Neuronal stem cell (in vitro differentiated cells): ENCODE measurements at regions not wholly inside any gene's neighbourhood (a gene's known extent, or its start where the extent isn't known, plus 50 kb on each side); places are given as distances from the start of the nearest gene placed in this dataset.

Experiments
- DNase-seq: peaks from one replicate; pipeline ENCODE4 v3.0.0-alpha.2; 2013; ENCODE audit warnings: low spot score
- H2AFZ ChIP-seq: one replicate; pipeline ENCODE4 v1.6.1; 2013; ENCODE audit warnings: mild to moderate bottlenecking, low read length, inconsistent platforms
- H2AK5ac ChIP-seq: 2 replicates; pipeline ENCODE4 v1.6.1; 2013; ENCODE audit warnings: low read depth, mild to moderate bottlenecking, inconsistent platforms, low read length, moderate library complexity, mixed read lengths
- H2BK120ac ChIP-seq: 2 replicates; pipeline ENCODE4 v1.6.1; 2013; ENCODE audit warnings: low read depth, mild to moderate bottlenecking, inconsistent platforms, low read length, moderate library complexity, mixed read lengths
- H2BK12ac ChIP-seq: one replicate; pipeline ENCODE4 v1.6.1; 2013; ENCODE audit warnings: low read length, inconsistent platforms
- H2BK15ac ChIP-seq: 2 replicates; pipeline ENCODE4 v1.6.1; 2013; ENCODE audit warnings: mild to moderate bottlenecking, low read length, inconsistent platforms, mixed read lengths
- H2BK5ac ChIP-seq: one replicate; pipeline ENCODE4 v1.6.1; 2013; ENCODE audit warnings: inconsistent platforms, mild to moderate bottlenecking, low read length, moderate library complexity
- H3K14ac ChIP-seq: one replicate; pipeline ENCODE4 v1.6.1; 2013; ENCODE audit warnings: low read length, inconsistent platforms
- H3K18ac ChIP-seq: 2 replicates; pipeline ENCODE4 v1.6.1; 2013; ENCODE audit warnings: low read length, inconsistent platforms
- H3K23ac ChIP-seq: 2 replicates; pipeline ENCODE4 v1.6.1; 2013; ENCODE audit warnings: low read depth, mild to moderate bottlenecking, mixed read lengths, low read length, inconsistent platforms; ENCODE audit not compliant: poor library complexity
- H3K27ac ChIP-seq: replicated peaks from 3 replicates; pipeline ENCODE4 v1.5.1; 2013; ENCODE audit warnings: low read length, inconsistent platforms
- H3K27me3 ChIP-seq, 3 experiments: 2 replicates each; pipeline ENCODE4 v1.6.1; 2013; ENCODE audit warnings: low read length in 3 of 3, mild to moderate bottlenecking in 2 of 3, inconsistent platforms in 1 of 3, low read depth in 1 of 3, mixed read lengths in 1 of 3, moderate library complexity in 1 of 3; ENCODE audit not compliant: control insufficient read depth in 3 of 3, insufficient read depth in 3 of 3
- H3K36me3 ChIP-seq, 2 donors: replicated peaks in 1 of 2; 2 replicates each; pipeline ENCODE4 v1.6.1; 2013; ENCODE audit warnings: low read length in 2 of 2; ENCODE audit not compliant: control insufficient read depth in 2 of 2, insufficient read depth in 2 of 2
- H3K4ac ChIP-seq: 2 replicates; pipeline ENCODE4 v1.6.1; 2013; ENCODE audit warnings: inconsistent platforms, mild to moderate bottlenecking, low read length, moderate library complexity
- H3K4me1 ChIP-seq, 2 donors: 1 replicate in 1 of 2; 2 replicates in 1 of 2; pipeline ENCODE4 v1.6.1; 2013; ENCODE audit warnings: low read length in 2 of 2, low read depth in 1 of 2; ENCODE audit not compliant: control insufficient read depth in 2 of 2, insufficient read depth in 1 of 2
- H3K4me2 ChIP-seq: one replicate; pipeline ENCODE4 v1.6.1; 2013; ENCODE audit warnings: mild to moderate bottlenecking, low read length, inconsistent platforms; ENCODE audit not compliant: insufficient read depth, poor library complexity, severe bottlenecking
- H3K4me3 ChIP-seq, 2 donors: 2 replicates each; pipeline ENCODE4 v1.5.1; 2013; ENCODE audit warnings: low read length in 2 of 2, mild to moderate bottlenecking in 2 of 2, inconsistent platforms in 1 of 2, moderate library complexity in 1 of 2
- H3K79me1 ChIP-seq: one replicate; pipeline ENCODE4 v1.6.1; 2013; ENCODE audit warnings: low read depth, mild to moderate bottlenecking, inconsistent platforms, low read length, moderate library complexity
- H3K9ac ChIP-seq: one replicate; pipeline ENCODE4 v1.6.1; 2013; ENCODE audit warnings: mild to moderate bottlenecking, low read depth, low read length, inconsistent platforms; ENCODE audit not compliant: poor library complexity
- H3K9me3 ChIP-seq, 2 donors: replicated peaks in 1 of 2; 2 replicates each; pipeline versions ENCODE3 to v1.6.1; 2013; ENCODE audit warnings: low read length in 2 of 2, mild to moderate bottlenecking in 2 of 2, inconsistent platforms in 1 of 2, low read depth in 1 of 2, mixed read lengths in 1 of 2, moderate library complexity in 1 of 2; ENCODE audit not compliant: control insufficient read depth in 2 of 2, insufficient read depth in 1 of 2
- H4K8ac ChIP-seq: one replicate; pipeline ENCODE4 v1.6.1; 2013; ENCODE audit warnings: low read depth, mild to moderate bottlenecking, inconsistent platforms, low read length, moderate library complexity
- H4K91ac ChIP-seq: one replicate; pipeline ENCODE4 v1.6.1; 2013; ENCODE audit warnings: low read length, low read depth, mild to moderate bottlenecking, inconsistent platforms; ENCODE audit not compliant: poor library complexity
- WGBS, 2 donors: extraction: QIAGEN DNeasy Blood & Tissue Kit; methylation state at CpG; one replicate each; pipeline ENCODE4 v1.1.7; 2013; ENCODE audit warnings: missing lambda C conversion rate in 2 of 2, mixed read lengths in 1 of 2; ENCODE audit not compliant: insufficient read length in 2 of 2, insufficient replicate concordance in 1 of 2; ENCODE audit errors: extremely low coverage in 2 of 2; 5-methylcytosine and 5-hydroxymethylcytosine counted together

- Histone ChIP-seq H2BK12ac (no peak overlapping the region), H3K36me3 (no peaks in the 10 kb centered on the region), H3K27ac (no peak overlapping the region)
Measured at GRCh38 chr1:116454940-116455339, 81.9 kb downstream of the ATP1A1 start.

GRCh38 chr1:116455509-116455908, 82.5 kb downstream of the ATP1A1 start:
- no CpG with 5 or more reads among the region's 3 CpGs for WGBS, 2 donors

More at GRCh38 chr1:116454940-116455339, 81.9 kb downstream of the ATP1A1 start:
- no peak overlapping the region for H2BK5ac ChIP-seq
- H3K4me3 ChIP-seq, result no peak overlapping the region
- peak overlapping the region; percentile 11 for H3K14ac ChIP-seq
- no peak overlapping the region for H3K23ac ChIP-seq
- H3K9ac ChIP-seq, result no peak overlapping the region
- H2AFZ ChIP-seq, result no peak overlapping the region
- no peak overlapping the region for H2BK120ac ChIP-seq
- H3K27me3 ChIP-seq, result peaks cover 0 to 16% (median 2%) of the 10 kb centered on the region in 3 experiments
- H2AK5ac ChIP-seq, result peak overlapping the region; percentile 20
- DNase-seq, result no peak
- H3K79me1 ChIP-seq, result no peaks in the 10 kb centered on the region
- H3K4me1 ChIP-seq, result peaks cover 5 to 19% of the 10 kb centered on the region in 2 donors
- no peak overlapping the region for H3K4ac ChIP-seq
- peak overlapping the region; percentile 84 for H3K18ac ChIP-seq
- WGBS, 2 donors, result no CpG with 5 or more reads among the region's 3 CpGs
- H4K8ac ChIP-seq, result no peak overlapping the region
- H3K4me2 ChIP-seq, result no peak overlapping the region
- H2BK15ac ChIP-seq, result no peak overlapping the region
- H3K9me3 ChIP-seq, result peaks cover 0 to 2% of the 10 kb centered on the region in 2 donors
- H4K91ac ChIP-seq, result peak overlapping the region; percentile 46

GRCh38 chr1:116457946-116458604, 85.0 kb downstream of the ATP1A1 start:
- no peak overlapping the region for H2BK12ac ChIP-seq
- peaks cover 5 to 18% of the 10 kb centered on the region in 2 donors for H3K4me1 ChIP-seq
- no peak overlapping the region for H3K4me3 ChIP-seq
- peak overlapping the region; percentile 9 for H3K18ac ChIP-seq
- peaks cover 0 to 2% of the 10 kb centered on the region in 2 donors for H3K9me3 ChIP-seq
- no peak overlapping the region for H2BK5ac ChIP-seq
- H3K4ac ChIP-seq, result no peak overlapping the region
- no peak overlapping the region for H2AK5ac ChIP-seq
- WGBS, 2 donors, result no CpG with 5 or more reads among the region's 7 CpGs
- H4K91ac ChIP-seq, result no peak overlapping the region
- no peak overlapping the region for H3K27ac ChIP-seq
- H3K9ac ChIP-seq, result no peak overlapping the region
- no peak overlapping the region for H2AFZ ChIP-seq
- DNase-seq, result no peak
- H3K27me3 ChIP-seq, result peaks cover 0 to 22% (median 2%) of the 10 kb centered on the region in 3 experiments
- no peaks in the 10 kb centered on the region for H3K79me1 ChIP-seq
- H2BK15ac ChIP-seq, result no peak overlapping the region
- H3K23ac ChIP-seq, result no peak overlapping the region
- H3K4me2 ChIP-seq, result no peak overlapping the region
- no peak overlapping the region for H3K14ac ChIP-seq
- no peak overlapping the region for H2BK120ac ChIP-seq
- H4K8ac ChIP-seq, result no peak overlapping the region
- no peaks in the 10 kb centered on the region for H3K36me3 ChIP-seq

More at GRCh38 chr1:116455509-116455908, 82.5 kb downstream of the ATP1A1 start:
- no peaks in the 10 kb centered on the region for H3K36me3 ChIP-seq
- H3K27ac ChIP-seq, result no peak overlapping the region
- no peak overlapping the region for H3K23ac ChIP-seq
- H3K27me3 ChIP-seq, result peaks cover 0 to 20% (median 2%) of the 10 kb centered on the region in 3 experiments
- no peak overlapping the region for H3K14ac ChIP-seq
- H4K91ac ChIP-seq, result no peak overlapping the region
- H3K4me3 ChIP-seq, result no peak overlapping the region
- H2BK12ac ChIP-seq, result no peak overlapping the region
- no peak overlapping the region for H2BK15ac ChIP-seq
- H3K4me2 ChIP-seq, result no peak overlapping the region
- H2BK5ac ChIP-seq, result no peak overlapping the region
- H2AK5ac ChIP-seq, result no peak overlapping the region
- no peak overlapping the region for H2BK120ac ChIP-seq
- peaks cover 5 to 19% of the 10 kb centered on the region in 2 donors for H3K4me1 ChIP-seq
- no peaks in the 10 kb centered on the region for H3K79me1 ChIP-seq
- H3K9me3 ChIP-seq, result peaks cover 0 to 2% of the 10 kb centered on the region in 2 donors
- no peak overlapping the region for H3K4ac ChIP-seq
- no peak overlapping the region for H2AFZ ChIP-seq
- no peak overlapping the region for H3K9ac ChIP-seq
- no peak overlapping the region for H4K8ac ChIP-seq
- no peak for DNase-seq
- H3K18ac ChIP-seq, result no peak overlapping the region

GRCh38 chr1:116458695-116459094, 85.7 kb downstream of the ATP1A1 start:
- H3K4me3 ChIP-seq, result no peak overlapping the region
- no CpG with 5 or more reads among the region's 7 CpGs for WGBS, 2 donors
- H3K23ac ChIP-seq, result no peak overlapping the region
- H2BK120ac ChIP-seq, result no peak overlapping the region
- H3K18ac ChIP-seq, result no peak overlapping the region
- no peaks in the 10 kb centered on the region for H3K79me1 ChIP-seq
- H4K91ac ChIP-seq, result no peak overlapping the region
- H2BK15ac ChIP-seq, result no peak overlapping the region
- H2BK12ac ChIP-seq, result no peak overlapping the region
- H3K27ac ChIP-seq, result no peak overlapping the region
- H3K27me3 ChIP-seq, result peaks cover 0 to 17% (median 2%) of the 10 kb centered on the region in 3 experiments
- H3K9me3 ChIP-seq, result peaks cover 0 to 2% of the 10 kb centered on the region in 2 donors
- H3K4me1 ChIP-seq, result peaks cover 5 to 18% of the 10 kb centered on the region in 2 donors
- no peak overlapping the region for H3K4ac ChIP-seq
- DNase-seq, result no peak
- no peaks in the 10 kb centered on the region for H3K36me3 ChIP-seq
- no peak overlapping the region for H3K14ac ChIP-seq
- H4K8ac ChIP-seq, result no peak overlapping the region
- peak overlapping the region; percentile 57 for H2AFZ ChIP-seq
- H3K9ac ChIP-seq, result no peak overlapping the region
- no peak overlapping the region for H2AK5ac ChIP-seq
- no peak overlapping the region for H3K4me2 ChIP-seq
- H2BK5ac ChIP-seq, result no peak overlapping the region
